NT2/D1 (cell line): ENCODE measurements at regions not wholly inside any gene's neighbourhood (a gene's known extent, or its start where the extent isn't known, plus 50 kb on each side); places are given as distances from the start of the nearest gene placed in this dataset.
"Not testable (repeated sequence)": the region's sequence is repeated elsewhere in the genome, so short reads cannot be mapped to it uniquely, and the experiment has no call there.

ENCODE experiments used
- DNase-seq: peaks from one replicate; pipeline ENCODE4 v3.0.0-alpha.2; 2011; ENCODE audit warnings: low read depth, low spot score
- H3K27me3 ChIP-seq: 2 replicates; pipeline ENCODE4 v1.6.0; 2011; ENCODE audit warnings: mild to moderate bottlenecking; ENCODE audit not compliant: insufficient read length, insufficient read depth
- H3K36me3 ChIP-seq: 2 replicates; pipeline ENCODE4 v1.6.1; 2011; ENCODE audit warnings: mild to moderate bottlenecking, low read length, mixed read lengths; ENCODE audit not compliant: insufficient read depth, insufficient read length
- H3K4me1 ChIP-seq: 2 replicates; pipeline ENCODE4 v1.5.1; 2011; ENCODE audit not compliant: insufficient read depth, insufficient read length
- H3K4me3 ChIP-seq: 2 replicates; pipeline ENCODE4 v1.5.1; 2011; ENCODE audit warnings: low read depth; ENCODE audit not compliant: insufficient read length
- H3K9ac ChIP-seq: 2 replicates; pipeline ENCODE4 v1.6.0; 2011; ENCODE audit warnings: low read depth; ENCODE audit not compliant: insufficient read length
- H3K9me3 ChIP-seq: 2 replicates; pipeline ENCODE4 v1.5.1; 2011; ENCODE audit warnings: mild to moderate bottlenecking, low read length; ENCODE audit not compliant: insufficient read depth
- SUZ12 ChIP-seq: IDR thresholded peaks from 2 replicates; pipeline ENCODE4 v1.6.1; 2011; ENCODE audit not compliant: insufficient read length, insufficient read depth; ENCODE audit errors: extremely low read depth
- YY1 ChIP-seq: IDR thresholded peaks from 2 replicates; pipeline ENCODE4 v1.6.1; 2011; ENCODE audit not compliant: insufficient read length, insufficient read depth
- ZNF274 ChIP-seq: IDR thresholded peaks from 2 replicates; pipeline ENCODE4 v1.6.1; 2011; ENCODE audit warnings: mild to moderate bottlenecking, low read depth, low read length

GRCh38 chr2:132220589-132220988, 58.8 kb upstream of the ANKRD30BL start:
- H3K4me3 ChIP-seq, H3K36me3 ChIP-seq, H3K9ac ChIP-seq, H3K27me3 ChIP-seq, H3K4me1 ChIP-seq, DNase-seq, H3K9me3 ChIP-seq: not testable (repeated sequence)

DNA sequence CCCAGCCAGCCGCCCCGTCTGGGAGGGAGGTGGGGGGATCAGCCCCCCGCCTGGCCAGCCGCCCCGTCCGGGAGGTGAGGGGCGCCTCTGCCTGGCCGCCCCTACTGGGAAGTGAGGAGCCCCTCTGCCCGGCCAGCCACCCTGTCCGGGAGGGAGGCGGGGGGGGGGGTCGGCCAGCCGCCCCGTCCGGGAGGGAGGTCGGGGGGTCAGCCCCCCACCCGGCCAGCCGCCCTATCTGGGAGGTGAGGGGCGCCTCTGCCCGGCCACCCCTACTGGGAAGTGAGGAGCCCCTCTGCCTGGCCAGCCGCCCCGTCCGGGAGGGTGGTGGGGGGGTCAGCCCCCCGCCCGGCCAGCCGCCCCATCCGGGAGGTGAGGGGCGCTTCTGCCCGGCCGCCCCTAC, 60.1 kb upstream of the ANKRD30BL start:
- not testable (repeated sequence) for H3K4me1 ChIP-seq, DNase-seq, H3K4me3 ChIP-seq, H3K9ac ChIP-seq, H3K27me3 ChIP-seq, H3K36me3 ChIP-seq, H3K9me3 ChIP-seq

GRCh38 chr2:132252191-132252893, 90.6 kb upstream of the ANKRD30BL start:
- H3K27me3 ChIP-seq: no peaks in the 10 kb centered on the region
- H3K9me3 ChIP-seq: peaks cover 12% of the 10 kb centered on the region; the same call in 1 of the 2 replicates
- H3K4me3 ChIP-seq: no peak overlapping the region
- TF ChIP-seq YY1: no peak
- no peak for TF ChIP-seq ZNF274
- no peak for TF ChIP-seq SUZ12
- no peaks in the 10 kb centered on the region for H3K4me1 ChIP-seq
- DNase-seq: no peak
- H3K36me3 ChIP-seq: no peaks in the 10 kb centered on the region
- no peak overlapping the region for H3K9ac ChIP-seq

DNA sequence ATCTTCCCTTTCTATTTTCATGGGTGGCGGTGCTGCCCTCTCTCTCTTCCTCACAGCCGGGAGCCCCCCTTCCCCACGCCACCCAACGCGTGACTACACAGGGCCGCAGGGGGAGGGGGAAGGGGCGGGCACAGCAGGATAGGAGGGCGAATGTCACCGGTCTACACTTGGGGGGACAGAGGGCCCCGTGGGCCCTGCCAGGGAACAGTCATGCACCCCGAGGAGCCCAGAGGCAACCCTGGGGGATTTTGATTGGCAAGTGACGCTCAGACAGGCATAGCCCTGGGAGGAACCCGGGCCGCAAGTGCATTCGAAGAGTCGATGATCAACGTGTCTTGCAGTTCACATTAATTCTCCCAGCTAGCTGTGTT, 91.1 kb upstream of the ANKRD30BL start:
- H3K27me3 ChIP-seq: no peaks in the 10 kb centered on the region
- H3K4me1 ChIP-seq: no peaks in the 10 kb centered on the region

DNA sequence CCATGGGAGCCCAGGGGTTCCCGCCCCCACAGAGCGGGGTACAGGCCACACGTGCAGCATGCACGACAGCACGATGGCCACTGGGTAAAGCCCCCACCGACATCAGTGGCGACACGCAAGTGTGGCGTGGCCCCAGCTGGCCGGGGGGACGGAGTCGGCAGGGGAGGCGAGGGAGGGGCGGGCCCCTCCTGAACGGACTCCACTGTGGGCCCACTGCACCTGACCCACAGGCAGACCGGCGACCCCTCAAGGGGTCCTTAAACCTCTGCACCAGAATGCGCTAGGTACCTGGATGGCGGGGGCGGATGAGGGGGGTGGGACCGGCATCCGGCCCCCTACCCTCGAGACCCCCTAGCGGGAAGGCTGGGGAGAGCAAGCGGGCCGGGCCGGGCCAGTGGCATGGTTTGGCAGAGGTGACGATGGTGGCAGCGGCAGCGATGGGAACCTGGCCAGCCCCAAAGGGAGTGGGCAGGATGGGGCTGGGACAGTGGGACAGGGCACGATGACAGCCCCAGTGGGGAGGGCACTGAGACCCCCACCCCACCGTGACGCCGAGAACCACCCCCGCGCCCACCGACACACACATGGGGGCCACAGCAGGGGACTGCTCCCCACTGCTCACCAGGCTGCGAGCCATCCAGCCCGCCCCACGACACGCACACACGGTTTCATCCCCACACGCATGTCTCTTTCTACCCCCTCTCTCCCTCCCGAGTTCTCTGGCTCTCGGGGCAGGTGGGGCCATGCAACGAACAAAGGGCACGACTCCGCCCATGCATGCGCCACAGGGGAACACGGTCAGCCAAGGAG, 91.9 kb upstream of the ANKRD30BL start:
- Histone ChIP-seq H3K9me3 (peaks cover 12% of the 10 kb centered on the region; the same call in 1 of the 2 replicates), H3K27me3 (no peaks in the 10 kb centered on the region), H3K4me1 (no peaks in the 10 kb centered on the region), H3K9ac (no peak overlapping the region), H3K4me3 (no peak overlapping the region), H3K36me3 (no peaks in the 10 kb centered on the region)
- DNase-seq: no peak
- TF ChIP-seq SUZ12 (no peak), ZNF274 (no peak), YY1 (no peak)

More for the DNA sequence above, 91.1 kb upstream of the ANKRD30BL start:
- Histone ChIP-seq H3K9me3 (peaks cover 12% of the 10 kb centered on the region; the same call in 1 of the 2 replicates), H3K4me3 (no peak overlapping the region), H3K9ac (no peak overlapping the region), H3K36me3 (no peaks in the 10 kb centered on the region)
- TF ChIP-seq YY1 (no peak), SUZ12 (no peak), ZNF274 (no peak)
- no peak for DNase-seq

DNA sequence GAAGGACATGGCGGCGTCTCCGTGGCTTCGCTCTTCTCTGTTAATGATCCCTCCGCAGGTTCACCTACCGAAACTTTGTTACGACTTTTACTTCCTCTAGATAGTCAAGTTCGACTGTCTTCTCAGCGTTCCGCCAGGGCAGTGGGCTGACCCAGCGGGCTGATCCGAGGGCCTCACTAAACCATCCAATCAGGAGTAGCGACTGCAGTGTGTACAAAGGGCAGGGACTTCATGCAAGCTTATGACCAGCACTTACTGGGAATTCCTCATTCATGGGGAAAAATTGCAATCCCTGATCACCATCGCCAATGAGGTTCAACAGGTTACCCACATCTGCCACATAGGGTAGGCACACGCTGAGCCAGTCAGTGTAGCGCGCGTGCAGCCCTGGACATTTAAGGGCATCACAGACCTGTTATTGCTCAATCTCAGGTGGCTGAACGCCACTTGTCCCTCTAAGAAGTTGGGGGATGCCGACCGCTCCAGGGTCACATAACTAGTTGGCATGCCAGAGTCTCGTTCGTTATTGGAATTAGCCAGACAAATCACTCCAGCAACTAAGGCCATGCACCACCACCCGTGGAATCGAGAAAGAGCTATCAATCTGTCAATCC, 92.7 kb upstream of the ANKRD30BL start:
- not testable (repeated sequence) for DNase-seq, H3K4me3 ChIP-seq, H3K27me3 ChIP-seq, H3K4me1 ChIP-seq, H3K9ac ChIP-seq, H3K36me3 ChIP-seq
- H3K9me3 ChIP-seq: peaks cover 12% of the 10 kb centered on the region; the same call in 1 of the 2 replicates

DNA sequence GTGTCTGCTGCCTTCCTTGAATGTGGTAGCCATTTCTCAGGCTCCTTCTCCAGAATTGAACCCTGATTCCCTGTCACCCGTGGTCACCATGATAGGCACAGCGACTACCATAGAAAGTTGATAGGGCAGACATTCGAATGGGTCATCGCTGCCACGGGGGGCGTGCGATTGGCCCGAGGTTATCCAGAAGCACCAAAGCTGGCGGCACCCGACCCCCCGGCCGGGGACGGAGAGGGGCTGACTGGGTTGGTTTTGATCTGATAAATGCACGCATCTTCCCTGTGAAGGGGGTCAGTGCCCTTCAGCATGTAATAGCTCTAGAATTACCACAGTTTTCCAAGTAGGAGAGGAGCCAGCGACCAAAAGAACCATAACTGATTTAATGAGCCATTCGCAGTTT, 94.0 kb upstream of the ANKRD30BL start:
- Histone ChIP-seq H3K4me3 (no peak overlapping the region), H3K4me1 (no peaks in the 10 kb centered on the region), H3K9ac (no peak overlapping the region), H3K9me3 (peaks cover 12% of the 10 kb centered on the region; the same call in 1 of the 2 replicates), H3K27me3 (no peaks in the 10 kb centered on the region), H3K36me3 (no peaks in the 10 kb centered on the region)
- DNase-seq: no peak
- TF ChIP-seq YY1 (no peak), ZNF274 (no peak), SUZ12 (no peak)
